GM12878 (cell line): ENCODE measurements at regions not wholly inside any gene's neighbourhood (a gene's known extent, or its start where the extent isn't known, plus 50 kb on each side); places are given as distances from the start of the nearest gene placed in this dataset.

Experiments used
- ATAC-seq: fragments of 200-7000 bp; cut with Tn5 transposase; 3 replicates; pipeline ENCODE4 v1.9.1; 2020; ENCODE audit warnings: mild to moderate bottlenecking, moderate library complexity
- BruUV-seq: library from RNA; stranded (reverse); fragments of 400-500 nt; replicated peaks from 2 replicates; lab custom pipeline; 2021; lab: Mats Ljungman, UMichigan
- CTCF ChIA-PET: fragments of 300-600 bp; sonication (Branson Sonifier 250); formaldehyde crosslinking; extraction: SDS; loops from one replicate; lab custom pipeline; 2021; ENCODE audit warnings: inconsistent platforms; lab: Yijun Ruan, JAX
- POLR2A ChIA-PET: fragments of 350-600 bp; formaldehyde crosslinking; extraction: SDS; loops from one replicate; lab custom pipeline; 2021; ENCODE audit warnings: inconsistent platforms; lab: Charles Lee
- RAD21 ChIA-PET: fragments of 300-600 bp; sonication (Branson Sonifier 250); formaldehyde crosslinking; loops from one replicate; lab custom pipeline; 2023; ENCODE audit warnings: antibody characterized with exemption; ENCODE audit not compliant: unreplicated experiment; lab: Charles Lee
- SMC1A ChIA-PET: fragments of 300-600 bp; sonication (Branson Sonifier 250); formaldehyde crosslinking; loops from one replicate; lab custom pipeline; 2023; ENCODE audit not compliant: unreplicated experiment, uncharacterized antibody; lab: Charles Lee
- DNase-seq: peaks from one replicate; pipeline ENCODE4 v3.0.0-alpha.2; 2011; ENCODE audit warnings: low read depth, low spot score
- FAIRE-seq: peaks from 3 replicates; lab custom pipeline; 2011; peaks lifted over from hg19 to GRCh38; lab: Jason Lieb, UNC
- H2AFZ ChIP-seq: 2 replicates; pipeline ENCODE4 v1.6.0; 2011; ENCODE audit warnings: low read depth, low read length, control low read depth; ENCODE audit not compliant: control insufficient read depth
- H3K27ac ChIP-seq: 2 replicates; pipeline ENCODE4 v1.5.1; 2011; ENCODE audit warnings: control low read depth; ENCODE audit not compliant: control insufficient read depth, insufficient read depth
- H3K27me3 ChIP-seq, 2 experiments: replicated peaks in 1 of 2; 2 replicates each; pipeline versions ENCODE4 v1.6.0 to v1.6.1; 2011; ENCODE audit warnings: low read length in 1 of 2; ENCODE audit not compliant: control insufficient read depth in 2 of 2, insufficient read depth in 2 of 2
- H3K36me3 ChIP-seq, 2 experiments: 2 replicates each; pipeline ENCODE4 v1.5.1; 2011; ENCODE audit warnings: low read length in 1 of 2; ENCODE audit not compliant: control insufficient read depth in 2 of 2, insufficient read depth in 2 of 2
- H3K4me1 ChIP-seq: 2 replicates; pipeline ENCODE4 v1.6.1; 2011; ENCODE audit warnings: mild to moderate bottlenecking, low read length, moderate library complexity, mixed read lengths; ENCODE audit not compliant: control insufficient read depth, insufficient read depth
- H3K4me2 ChIP-seq: 2 replicates; pipeline ENCODE4 v1.6.0; 2011; ENCODE audit warnings: control low read depth; ENCODE audit not compliant: control insufficient read depth, insufficient read depth
- H3K4me3 ChIP-seq: fragments of 200-600 bp; sonication (generic); 2 replicates; pipeline ENCODE4 v1.5.1; 2016
- H3K79me2 ChIP-seq: 2 replicates; pipeline ENCODE4 v1.6.0; 2011; ENCODE audit warnings: low read length; ENCODE audit not compliant: control insufficient read depth, insufficient read depth
- H3K9ac ChIP-seq: 2 replicates; pipeline ENCODE4 v1.8.0; 2011; ENCODE audit warnings: low read length, control low read depth, mixed read lengths; ENCODE audit not compliant: control insufficient read depth, insufficient read depth
- H3K9me3 ChIP-seq: replicated peaks from 3 replicates; pipeline ENCODE4 v1.5.1; 2011; ENCODE audit warnings: mild to moderate bottlenecking, low read length; ENCODE audit not compliant: control insufficient read depth, insufficient read depth
- H4K20me1 ChIP-seq: 2 replicates; pipeline ENCODE4 v1.6.0; 2011; ENCODE audit not compliant: control insufficient read depth, insufficient read depth
- CBFB ChIP-seq: IDR thresholded peaks from 2 replicates; pipeline ENCODE4 v1.6.1; 2016; ENCODE audit warnings: antibody characterized with exemption, low read depth
- ESRRA ChIP-seq: IDR thresholded peaks from 2 replicates; pipeline ENCODE4 v1.6.1; 2012; ENCODE audit warnings: mild to moderate bottlenecking, low read length, improper control_type of control experiment
- IKZF1 ChIP-seq: fragments of 450-650 bp; conservative IDR thresholded peaks from 2 replicates; pipeline ENCODE4 v1.6.1; 2017; ENCODE audit warnings: antibody characterized with exemption, mild to moderate bottlenecking
- STAT1 ChIP-seq: fragments of 450-650 bp; conservative IDR thresholded peaks from 2 replicates; pipeline ENCODE4 v1.6.1; 2014; ENCODE audit warnings: antibody characterized with exemption, mild to moderate bottlenecking
- in situ Hi-C: fragments of 300-500 bp; cut with MboI; formaldehyde crosslinking; loops from 9 replicates; pipeline ENCODE4 v1.14.3; 2018; ENCODE audit warnings: mixed read lengths
- intact Hi-C: fragments of 100-400 bp; cut with micrococcal nuclease; formaldehyde crosslinking; loops from one replicate; pipeline ENCODE4 v1.14.2; 2022; ENCODE audit not compliant: unreplicated experiment
- TF ChIP-seq, protein P1 (sequence below): fragments of 450-650 bp; formaldehyde crosslinking; IDR thresholded peaks from 2 replicates; pipeline ENCODE4 v1.5.0; 2022; ENCODE audit warnings: mild to moderate bottlenecking, missing genetic modification characterization
- TF ChIP-seq, protein P2 (sequence below): fragments of 450-650 bp; IDR thresholded peaks from 2 replicates; pipeline ENCODE4 v1.6.1; 2017; ENCODE audit warnings: mild to moderate bottlenecking, moderate library complexity
- TF ChIP-seq, protein P3 (sequence below): fragments of 450-650 bp; formaldehyde crosslinking; IDR thresholded peaks from 2 replicates; pipeline ENCODE4 v1.4.0; 2020; ENCODE audit warnings: mild to moderate bottlenecking, moderate library complexity

DNA sequence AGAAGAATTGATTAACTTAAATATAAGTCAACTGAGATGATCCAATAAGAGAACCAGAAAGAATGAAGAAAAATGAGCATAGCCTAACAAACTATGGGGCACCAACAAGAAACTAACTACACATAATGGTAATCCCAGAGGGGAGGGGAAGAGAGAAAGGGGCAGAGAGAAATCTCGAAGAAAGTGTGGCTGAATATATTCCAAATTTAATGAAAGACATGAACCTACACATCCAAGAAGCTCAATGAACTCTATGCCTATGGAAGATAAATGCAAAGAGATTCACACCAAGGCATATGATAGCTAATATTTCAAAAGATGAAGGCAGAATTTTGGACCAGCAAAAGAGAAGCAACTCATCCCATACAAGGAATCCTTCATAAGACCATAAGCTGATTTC is 649.2 kb downstream of the ZEB2 start (continued):
- TF ChIP-seq, protein P1, sequence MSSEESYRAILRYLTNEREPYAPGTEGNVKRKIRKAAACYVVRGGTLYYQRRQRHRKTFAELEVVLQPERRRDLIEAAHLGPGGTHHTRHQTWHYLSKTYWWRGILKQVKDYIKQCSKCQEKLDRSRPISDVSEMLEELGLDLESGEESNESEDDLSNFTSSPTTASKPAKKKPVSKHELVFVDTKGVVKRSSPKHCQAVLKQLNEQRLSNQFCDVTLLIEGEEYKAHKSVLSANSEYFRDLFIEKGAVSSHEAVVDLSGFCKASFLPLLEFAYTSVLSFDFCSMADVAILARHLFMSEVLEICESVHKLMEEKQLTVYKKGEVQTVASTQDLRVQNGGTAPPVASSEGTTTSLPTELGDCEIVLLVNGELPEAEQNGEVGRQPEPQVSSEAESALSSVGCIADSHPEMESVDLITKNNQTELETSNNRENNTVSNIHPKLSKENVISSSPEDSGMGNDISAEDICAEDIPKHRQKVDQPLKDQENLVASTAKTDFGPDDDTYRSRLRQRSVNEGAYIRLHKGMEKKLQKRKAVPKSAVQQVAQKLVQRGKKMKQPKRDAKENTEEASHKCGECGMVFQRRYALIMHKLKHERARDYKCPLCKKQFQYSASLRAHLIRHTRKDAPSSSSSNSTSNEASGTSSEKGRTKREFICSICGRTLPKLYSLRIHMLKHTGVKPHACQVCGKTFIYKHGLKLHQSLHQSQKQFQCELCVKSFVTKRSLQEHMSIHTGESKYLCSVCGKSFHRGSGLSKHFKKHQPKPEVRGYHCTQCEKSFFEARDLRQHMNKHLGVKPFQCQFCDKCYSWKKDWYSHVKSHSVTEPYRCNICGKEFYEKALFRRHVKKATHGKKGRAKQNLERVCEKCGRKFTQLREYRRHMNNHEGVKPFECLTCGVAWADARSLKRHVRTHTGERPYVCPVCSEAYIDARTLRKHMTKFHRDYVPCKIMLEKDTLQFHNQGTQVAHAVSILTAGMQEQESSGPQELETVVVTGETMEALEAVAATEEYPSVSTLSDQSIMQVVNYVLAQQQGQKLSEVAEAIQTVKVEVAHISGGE (CRISPR knock-in tag): no peak
- TF ChIP-seq IKZF1 (no peak), ESRRA (no peak), CBFB (no peak)

DNA sequence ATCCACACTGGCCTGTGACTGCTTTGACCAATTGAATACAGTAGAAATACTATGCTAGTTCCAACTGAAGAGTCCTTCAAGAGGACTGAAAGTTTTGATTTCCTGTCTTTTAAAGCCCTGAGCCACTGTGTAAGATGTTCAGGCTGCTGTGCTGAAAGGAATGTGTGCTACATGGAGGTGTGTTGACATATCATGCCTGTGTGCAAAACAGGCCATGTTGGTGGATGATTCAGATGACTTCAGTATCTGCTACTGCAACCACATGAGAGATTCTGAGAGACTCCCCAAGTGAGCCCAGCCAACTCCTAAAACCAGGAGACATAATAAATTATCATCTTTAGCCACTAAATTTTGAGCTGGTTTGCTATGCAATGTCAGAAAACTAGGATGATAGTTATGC is 662.9 kb downstream of the ZEB2 start:
- no TSS peak for BruUV-seq
- H3K9me3 ChIP-seq: no peaks in the 10 kb centered on the region
- no peak overlapping the region for H2AFZ ChIP-seq
- H3K4me1 ChIP-seq: no peaks in the 10 kb centered on the region
- H3K36me3 ChIP-seq: no peaks in the 10 kb centered on the region
- no peaks in the 10 kb centered on the region; a peak in 1 of 4 replicates for H3K27me3 ChIP-seq
- no peak overlapping the region for H3K4me2 ChIP-seq
- ChIA-PET RAD21 (no interaction called here), POLR2A (no interaction called here), SMC1A (no interaction called here), CTCF (no interaction called here)
- TF ChIP-seq STAT1: no peak
- TF ChIP-seq, protein P2, sequence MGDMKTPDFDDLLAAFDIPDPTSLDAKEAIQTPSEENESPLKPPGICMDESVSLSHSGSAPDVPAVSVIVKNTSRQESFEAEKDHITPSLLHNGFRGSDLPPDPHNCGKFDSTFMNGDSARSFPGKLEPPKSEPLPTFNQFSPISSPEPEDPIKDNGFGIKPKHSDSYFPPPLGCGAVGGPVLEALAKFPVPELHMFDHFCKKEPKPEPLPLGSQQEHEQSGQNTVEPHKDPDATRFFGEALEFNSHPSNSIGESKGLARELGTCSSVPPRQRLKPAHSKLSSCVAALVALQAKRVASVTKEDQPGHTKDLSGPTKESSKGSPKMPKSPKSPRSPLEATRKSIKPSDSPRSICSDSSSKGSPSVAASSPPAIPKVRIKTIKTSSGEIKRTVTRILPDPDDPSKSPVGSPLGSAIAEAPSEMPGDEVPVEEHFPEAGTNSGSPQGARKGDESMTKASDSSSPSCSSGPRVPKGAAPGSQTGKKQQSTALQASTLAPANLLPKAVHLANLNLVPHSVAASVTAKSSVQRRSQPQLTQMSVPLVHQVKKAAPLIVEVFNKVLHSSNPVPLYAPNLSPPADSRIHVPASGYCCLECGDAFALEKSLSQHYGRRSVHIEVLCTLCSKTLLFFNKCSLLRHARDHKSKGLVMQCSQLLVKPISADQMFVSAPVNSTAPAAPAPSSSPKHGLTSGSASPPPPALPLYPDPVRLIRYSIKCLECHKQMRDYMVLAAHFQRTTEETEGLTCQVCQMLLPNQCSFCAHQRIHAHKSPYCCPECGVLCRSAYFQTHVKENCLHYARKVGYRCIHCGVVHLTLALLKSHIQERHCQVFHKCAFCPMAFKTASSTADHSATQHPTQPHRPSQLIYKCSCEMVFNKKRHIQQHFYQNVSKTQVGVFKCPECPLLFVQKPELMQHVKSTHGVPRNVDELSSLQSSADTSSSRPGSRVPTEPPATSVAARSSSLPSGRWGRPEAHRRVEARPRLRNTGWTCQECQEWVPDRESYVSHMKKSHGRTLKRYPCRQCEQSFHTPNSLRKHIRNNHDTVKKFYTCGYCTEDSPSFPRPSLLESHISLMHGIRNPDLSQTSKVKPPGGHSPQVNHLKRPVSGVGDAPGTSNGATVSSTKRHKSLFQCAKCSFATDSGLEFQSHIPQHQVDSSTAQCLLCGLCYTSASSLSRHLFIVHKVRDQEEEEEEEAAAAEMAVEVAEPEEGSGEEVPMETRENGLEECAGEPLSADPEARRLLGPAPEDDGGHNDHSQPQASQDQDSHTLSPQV: no peak
- TF ChIP-seq, protein P3, sequence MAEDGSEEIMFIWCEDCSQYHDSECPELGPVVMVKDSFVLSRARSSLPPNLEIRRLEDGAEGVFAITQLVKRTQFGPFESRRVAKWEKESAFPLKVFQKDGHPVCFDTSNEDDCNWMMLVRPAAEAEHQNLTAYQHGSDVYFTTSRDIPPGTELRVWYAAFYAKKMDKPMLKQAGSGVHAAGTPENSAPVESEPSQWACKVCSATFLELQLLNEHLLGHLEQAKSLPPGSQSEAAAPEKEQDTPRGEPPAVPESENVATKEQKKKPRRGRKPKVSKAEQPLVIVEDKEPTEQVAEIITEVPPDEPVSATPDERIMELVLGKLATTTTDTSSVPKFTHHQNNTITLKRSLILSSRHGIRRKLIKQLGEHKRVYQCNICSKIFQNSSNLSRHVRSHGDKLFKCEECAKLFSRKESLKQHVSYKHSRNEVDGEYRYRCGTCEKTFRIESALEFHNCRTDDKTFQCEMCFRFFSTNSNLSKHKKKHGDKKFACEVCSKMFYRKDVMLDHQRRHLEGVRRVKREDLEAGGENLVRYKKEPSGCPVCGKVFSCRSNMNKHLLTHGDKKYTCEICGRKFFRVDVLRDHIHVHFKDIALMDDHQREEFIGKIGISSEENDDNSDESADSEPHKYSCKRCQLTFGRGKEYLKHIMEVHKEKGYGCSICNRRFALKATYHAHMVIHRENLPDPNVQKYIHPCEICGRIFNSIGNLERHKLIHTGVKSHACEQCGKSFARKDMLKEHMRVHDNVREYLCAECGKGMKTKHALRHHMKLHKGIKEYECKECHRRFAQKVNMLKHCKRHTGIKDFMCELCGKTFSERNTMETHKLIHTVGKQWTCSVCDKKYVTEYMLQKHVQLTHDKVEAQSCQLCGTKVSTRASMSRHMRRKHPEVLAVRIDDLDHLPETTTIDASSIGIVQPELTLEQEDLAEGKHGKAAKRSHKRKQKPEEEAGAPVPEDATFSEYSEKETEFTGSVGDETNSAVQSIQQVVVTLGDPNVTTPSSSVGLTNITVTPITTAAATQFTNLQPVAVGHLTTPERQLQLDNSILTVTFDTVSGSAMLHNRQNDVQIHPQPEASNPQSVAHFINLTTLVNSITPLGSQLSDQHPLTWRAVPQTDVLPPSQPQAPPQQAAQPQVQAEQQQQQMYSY (CRISPR knock-in tag): no peak
- in situ Hi-C loops (no loop called here), intact Hi-C loops (no loop called here)
- H3K27ac ChIP-seq: no peak overlapping the region
- H3K79me2 ChIP-seq: no peaks in the 10 kb centered on the region
- no peaks in the 10 kb centered on the region for H4K20me1 ChIP-seq
- ATAC-seq (no peak), FAIRE-seq (no peak), DNase-seq (no peak)
- H3K9ac ChIP-seq: no peak overlapping the region
- H3K4me3 ChIP-seq: no peak overlapping the region
